OCI-LY1 (cell line): ENCODE measurements at regions not wholly inside any gene's neighbourhood (a gene's known extent, or its start where the extent isn't known, plus 50 kb on each side); places are given as distances from the start of the nearest gene placed in this dataset.

Source experiments
- H2AFZ ChIP-seq: fragments of 200-600 bp; sonication (generic), shearing (Covaris generic); 2 replicates; pipeline ENCODE4 v1.6.0; 2014; ENCODE audit warnings: antibody characterized with exemption, mild to moderate bottlenecking, low read length
- H3F3A ChIP-seq: fragments of 200-600 bp; sonication (generic), shearing (Covaris generic); 2 replicates; pipeline ENCODE4 v1.6.0; 2014; ENCODE audit warnings: mild to moderate bottlenecking, antibody characterized with exemption, low read length, moderate library complexity; ENCODE audit not compliant: insufficient read depth
- H3K27ac ChIP-seq: fragments of 200-600 bp; sonication (generic); 2 replicates; pipeline ENCODE4 v1.5.1; 2014; ENCODE audit warnings: low read length, mixed run types, mild to moderate bottlenecking, low read depth; ENCODE audit not compliant: poor library complexity, severe bottlenecking
- H3K27me3 ChIP-seq: fragments of 200-600 bp; sonication (generic); 2 replicates; pipeline ENCODE4 v1.6.0; 2014; ENCODE audit warnings: antibody characterized with exemption, mild to moderate bottlenecking, low read length, moderate library complexity; ENCODE audit not compliant: insufficient read depth
- H3K36me3 ChIP-seq: fragments of 200-600 bp; sonication (generic); 2 replicates; pipeline ENCODE4 v1.6.1; 2014; ENCODE audit warnings: mild to moderate bottlenecking, antibody characterized with exemption, low read length, moderate library complexity, mixed read lengths; ENCODE audit not compliant: insufficient read depth
- H3K4me1 ChIP-seq: fragments of 200-600 bp; sonication (generic); 2 replicates; pipeline ENCODE4 v1.5.1; 2014; ENCODE audit warnings: mild to moderate bottlenecking, low read length, moderate library complexity; ENCODE audit not compliant: insufficient read depth, severe bottlenecking
- H3K4me2 ChIP-seq: fragments of 200-600 bp; sonication (generic), shearing (Covaris generic); 2 replicates; pipeline ENCODE4 v1.6.1; 2014; ENCODE audit warnings: low read length
- H3K4me3 ChIP-seq: fragments of 200-600 bp; sonication (generic); 2 replicates; pipeline ENCODE4 v1.5.1; 2014; ENCODE audit warnings: low read length, low read depth, mild to moderate bottlenecking, mixed read lengths; ENCODE audit not compliant: poor library complexity, severe bottlenecking
- H3K79me2 ChIP-seq: fragments of 200-600 bp; shearing (Covaris generic); 2 replicates; pipeline ENCODE4 v1.6.1; 2016; ENCODE audit warnings: mixed run types, low read length, mixed read lengths; ENCODE audit not compliant: insufficient read depth
- H3K9ac ChIP-seq: fragments of 200-600 bp; sonication (generic), shearing (Covaris generic); 2 replicates; pipeline ENCODE4 v1.6.1; 2014; ENCODE audit warnings: mild to moderate bottlenecking, low read length, mixed read lengths
- H3K9me2 ChIP-seq: fragments of 200-600 bp; sonication (generic), shearing (Covaris generic); 2 replicates; pipeline ENCODE4 v1.6.1; 2014; ENCODE audit warnings: low read depth, mild to moderate bottlenecking, low read length, mixed read lengths
- H3K9me3 ChIP-seq: fragments of 200-600 bp; shearing (Covaris generic); 2 replicates; pipeline ENCODE4 v1.6.1; 2014; ENCODE audit warnings: low read length, mixed read lengths
- H4K20me1 ChIP-seq: fragments of 200-600 bp; sonication (generic), shearing (Covaris generic); 2 replicates; pipeline ENCODE4 v1.6.0; 2016; ENCODE audit warnings: mild to moderate bottlenecking, low read length; ENCODE audit not compliant: insufficient read depth
- EZH2 ChIP-seq: fragments of 200-600 bp; sonication (generic), shearing (Covaris generic); IDR thresholded peaks from 2 replicates; pipeline ENCODE4 v1.8.0; 2017; ENCODE audit warnings: borderline replicate concordance, mixed run types, mild to moderate bottlenecking, antibody characterized with exemption, low read length, moderate library complexity, mixed read lengths
- TF ChIP-seq, protein P1 (sequence below): fragments of 200-600 bp; sonication (generic), shearing (Covaris generic); IDR thresholded peaks from 2 replicates; pipeline ENCODE4 v1.5.1; 2017; ENCODE audit warnings: mild to moderate bottlenecking, antibody characterized with exemption, low read length, moderate library complexity, mixed read lengths

DNA sequence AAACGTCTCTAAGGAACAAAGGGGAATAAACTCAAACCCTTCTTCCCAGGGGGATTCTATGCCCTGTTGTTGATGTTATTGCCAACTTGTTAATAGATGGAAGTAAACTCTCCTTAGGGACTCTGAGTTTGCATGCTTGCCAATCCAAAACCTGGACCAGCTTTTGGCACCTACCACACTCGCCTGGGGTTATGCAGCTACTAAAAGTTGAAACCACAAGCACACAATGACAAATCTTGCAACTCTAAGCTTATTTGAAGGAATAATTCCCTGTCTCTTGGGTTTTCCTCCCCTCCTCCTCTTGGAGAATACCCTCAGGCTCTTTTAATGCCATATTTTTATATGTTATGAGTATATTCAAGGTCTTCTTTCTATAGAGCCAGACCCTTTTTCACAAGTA lies 484.1 kb downstream of the FBXO15 start:
- Histone ChIP-seq H3K4me3 (no peak overlapping the region), H3K27ac (no peak overlapping the region), H3K27me3 (no peaks in the 10 kb centered on the region), H3K36me3 (no peaks in the 10 kb centered on the region), H3K9ac (no peak overlapping the region), H3K79me2 (no peaks in the 10 kb centered on the region), H4K20me1 (no peaks in the 10 kb centered on the region), H3F3A (no peaks in the 10 kb centered on the region), H3K4me1 (no peaks in the 10 kb centered on the region), H3K4me2 (no peak overlapping the region), H2AFZ (no peak overlapping the region), H3K9me3 (no peaks in the 10 kb centered on the region), H3K9me2 (no peaks in the 10 kb centered on the region)
- TF ChIP-seq, protein P1, sequence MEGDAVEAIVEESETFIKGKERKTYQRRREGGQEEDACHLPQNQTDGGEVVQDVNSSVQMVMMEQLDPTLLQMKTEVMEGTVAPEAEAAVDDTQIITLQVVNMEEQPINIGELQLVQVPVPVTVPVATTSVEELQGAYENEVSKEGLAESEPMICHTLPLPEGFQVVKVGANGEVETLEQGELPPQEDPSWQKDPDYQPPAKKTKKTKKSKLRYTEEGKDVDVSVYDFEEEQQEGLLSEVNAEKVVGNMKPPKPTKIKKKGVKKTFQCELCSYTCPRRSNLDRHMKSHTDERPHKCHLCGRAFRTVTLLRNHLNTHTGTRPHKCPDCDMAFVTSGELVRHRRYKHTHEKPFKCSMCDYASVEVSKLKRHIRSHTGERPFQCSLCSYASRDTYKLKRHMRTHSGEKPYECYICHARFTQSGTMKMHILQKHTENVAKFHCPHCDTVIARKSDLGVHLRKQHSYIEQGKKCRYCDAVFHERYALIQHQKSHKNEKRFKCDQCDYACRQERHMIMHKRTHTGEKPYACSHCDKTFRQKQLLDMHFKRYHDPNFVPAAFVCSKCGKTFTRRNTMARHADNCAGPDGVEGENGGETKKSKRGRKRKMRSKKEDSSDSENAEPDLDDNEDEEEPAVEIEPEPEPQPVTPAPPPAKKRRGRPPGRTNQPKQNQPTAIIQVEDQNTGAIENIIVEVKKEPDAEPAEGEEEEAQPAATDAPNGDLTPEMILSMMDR = no peak
- no peak for TF ChIP-seq EZH2

GRCh38 chr18:73662421-73662820 lies 485.2 kb downstream of the FBXO15 start:
- H3K27me3 ChIP-seq = no peaks in the 10 kb centered on the region
- no peaks in the 10 kb centered on the region for H4K20me1 ChIP-seq
- no peak overlapping the region for H3K27ac ChIP-seq
- H3K4me2 ChIP-seq = no peak overlapping the region
- H3K9me3 ChIP-seq = no peaks in the 10 kb centered on the region
- no peak overlapping the region for H3K4me3 ChIP-seq
- no peak overlapping the region for H3K9ac ChIP-seq
- no peaks in the 10 kb centered on the region for H3K9me2 ChIP-seq
- no peak overlapping the region for H2AFZ ChIP-seq
- TF ChIP-seq, protein P1 = no peak
- H3K4me1 ChIP-seq = no peaks in the 10 kb centered on the region
- H3K79me2 ChIP-seq = no peaks in the 10 kb centered on the region
- H3K36me3 ChIP-seq = no peaks in the 10 kb centered on the region
- H3F3A ChIP-seq = no peaks in the 10 kb centered on the region

DNA sequence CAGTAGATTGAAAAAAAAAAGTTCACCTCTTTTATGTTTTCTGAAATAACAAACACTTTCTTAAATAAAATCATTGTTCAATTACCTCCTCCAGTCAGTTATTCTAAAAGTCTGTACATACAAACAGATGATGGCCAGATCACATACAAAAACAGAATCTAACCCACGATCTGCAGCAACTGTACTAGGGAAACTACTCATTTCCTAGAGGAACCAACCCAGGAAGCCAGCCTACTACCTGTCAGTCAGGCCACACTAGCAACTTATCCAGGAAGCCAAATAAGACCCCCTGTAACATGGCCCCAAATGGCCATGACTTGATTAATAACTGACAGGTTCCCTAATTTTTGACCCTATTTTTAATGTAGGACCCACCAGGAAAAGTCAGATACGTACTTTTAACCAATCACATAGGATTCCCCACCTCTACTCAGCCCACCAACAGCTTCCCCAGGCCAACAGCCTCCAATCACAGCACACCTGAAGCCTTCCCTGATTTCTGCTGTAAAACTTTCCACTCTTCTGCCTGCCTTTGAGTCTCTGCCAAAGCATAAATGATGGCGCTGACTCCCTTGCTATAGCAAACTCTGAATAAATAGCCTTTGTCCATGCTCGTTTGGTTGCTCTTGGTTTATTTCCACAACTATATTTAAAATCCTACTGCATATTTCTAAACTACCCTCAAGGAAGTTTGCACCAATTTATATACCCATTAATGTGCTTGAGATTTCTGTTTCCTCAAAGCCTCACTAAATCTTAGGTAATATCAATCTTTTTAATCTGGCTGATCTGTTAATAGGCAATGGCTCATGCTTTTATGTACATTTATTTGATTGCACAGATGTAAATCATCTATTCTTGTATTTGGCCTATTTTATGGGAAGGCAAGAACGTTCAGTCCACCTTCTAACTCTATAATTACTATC lies 486.4 kb downstream of the FBXO15 start:
- no peak overlapping the region for H2AFZ ChIP-seq
- H3K36me3 ChIP-seq = no peaks in the 10 kb centered on the region
- H3K9ac ChIP-seq = no peak overlapping the region
- no peak overlapping the region for H3K4me3 ChIP-seq
- H3K4me2 ChIP-seq = no peak overlapping the region
- H3K4me1 ChIP-seq = no peaks in the 10 kb centered on the region
- no peaks in the 10 kb centered on the region for H3F3A ChIP-seq
- no peaks in the 10 kb centered on the region for H4K20me1 ChIP-seq
- H3K27me3 ChIP-seq = no peaks in the 10 kb centered on the region
- no peak overlapping the region for H3K27ac ChIP-seq
- no peaks in the 10 kb centered on the region for H3K79me2 ChIP-seq
- no peaks in the 10 kb centered on the region for H3K9me2 ChIP-seq
- TF ChIP-seq EZH2 = no peak
- TF ChIP-seq, protein P1 = no peak
- no peaks in the 10 kb centered on the region for H3K9me3 ChIP-seq
